Suprapubic skin (tissue), 4 donors: ENCODE measurements at regions not wholly inside any gene's neighbourhood (a gene's known extent, or its start where the extent isn't known, plus 50 kb on each side); places are given as distances from the start of the nearest gene placed in this dataset.
A peak's percentile ranks its signal among the peaks of the same experiment; 100 is the strongest.
"Not testable (repeated sequence)": the region's sequence is repeated elsewhere in the genome, so short reads cannot be mapped to it uniquely, and the experiment has no call there.

Experiments
- DNase-seq, 2 donors: peaks; one replicate each; pipeline ENCODE4 v3.0.0-alpha.2; 2019; ENCODE audit warnings: low spot score in 2 of 2
- H3K27ac ChIP-seq: fragments of 200-600 bp; sonication (generic); one replicate; pipeline ENCODE4 v1.5.1; 2019
- H3K27me3 ChIP-seq: fragments of 200-600 bp; sonication (generic); one replicate; pipeline ENCODE4 v1.5.1; 2019
- H3K36me3 ChIP-seq: fragments of 200-600 bp; sonication (generic); one replicate; pipeline ENCODE4 v1.5.1; 2019
- H3K4me1 ChIP-seq: fragments of 200-600 bp; sonication (generic); one replicate; pipeline ENCODE4 v1.5.1; 2019
- H3K4me3 ChIP-seq: fragments of 200-600 bp; sonication (generic); one replicate; pipeline ENCODE4 v1.5.1; 2019; ENCODE audit warnings: mild to moderate bottlenecking
- H3K9me3 ChIP-seq: fragments of 200-600 bp; sonication (generic); one replicate; pipeline ENCODE4 v1.5.1; 2019
- CTCF ChIP-seq, 2 donors: fragments of 200-600 bp in 1 of 2; fragments of 450-650 bp in 1 of 2; sonication (generic) in 1 of 2; IDR thresholded peaks; one replicate each; pipeline ENCODE4 v1.5.1; 2016 to 2019; ENCODE audit warnings: antibody characterized with exemption in 2 of 2, mild to moderate bottlenecking in 1 of 2, moderate library complexity in 1 of 2
- EP300 ChIP-seq: sonication (generic); formaldehyde crosslinking; IDR thresholded peaks from one replicate; pipeline ENCODE4 v1.6.1; 2017; ENCODE audit warnings: antibody characterized with exemption
- POLR2A ChIP-seq, 2 donors: fragments of 450-650 bp; IDR thresholded peaks; one replicate each; pipeline ENCODE4 v1.6.1; 2017; ENCODE audit warnings: antibody characterized with exemption in 2 of 2, mild to moderate bottlenecking in 2 of 2, moderate library complexity in 2 of 2
- POLR2AphosphoS5 ChIP-seq, 3 donors: sonication (generic); formaldehyde crosslinking; IDR thresholded peaks; one replicate each; pipeline ENCODE4 v1.6.1; 2017; ENCODE audit warnings: antibody characterized with exemption in 3 of 3
- WGBS: methylation state at CpG from one replicate; pipeline ENCODE4 v1.1.5; 2018; 5-methylcytosine and 5-hydroxymethylcytosine counted together

GRCh38 chr5:172523146-172523745 lies 68.9 kb upstream of the SH3PXD2B start:
- peak in 1 of 2 donors; percentile 67 for DNase-seq
- Histone ChIP-seq H3K9me3 (peaks cover 8% of the 10 kb centered on the region), H3K4me3 (no peak overlapping the region), H3K4me1 (no peaks in the 10 kb centered on the region), H3K36me3 (no peaks in the 10 kb centered on the region), H3K27me3 (no peaks in the 10 kb centered on the region), H3K27ac (no peak overlapping the region)
- TF ChIP-seq POLR2A (IDR thresholded peaks at IDR 0.05) (no peak), EP300 (no peak)
- 84% methylated on average over 6 of the region's 6 CpGs for WGBS

GRCh38 chr5:172521338-172521932 lies 67.1 kb upstream of the SH3PXD2B start:
- TF ChIP-seq CTCF (IDR thresholded peaks at IDR 0.05): no peak
- no peak for TF ChIP-seq POLR2AphosphoS5 (IDR thresholded peaks at IDR 0.05)
- TF ChIP-seq EP300: no peak
- TF ChIP-seq POLR2A (IDR thresholded peaks at IDR 0.05): no peak
- no peaks in the 10 kb centered on the region for H3K27me3 ChIP-seq
- peaks cover 8% of the 10 kb centered on the region for H3K9me3 ChIP-seq
- H3K4me3 ChIP-seq: no peak overlapping the region
- no peak for DNase-seq
- H3K36me3 ChIP-seq: no peaks in the 10 kb centered on the region
- 83% methylated on average over 3 of the region's 3 CpGs for WGBS
- no peak overlapping the region for H3K27ac ChIP-seq
- H3K4me1 ChIP-seq: no peaks in the 10 kb centered on the region

GRCh38 chr5:172511952-172512351 lies 57.6 kb upstream of the SH3PXD2B start:
- TF ChIP-seq POLR2AphosphoS5 (IDR thresholded peaks at IDR 0.05) (no peak), EP300 (no peak), CTCF (IDR thresholded peaks at IDR 0.05) (no peak), POLR2A (IDR thresholded peaks at IDR 0.05) (no peak)
- Histone ChIP-seq H3K27me3 (no peaks in the 10 kb centered on the region), H3K36me3 (no peaks in the 10 kb centered on the region), H3K4me3 (no peak overlapping the region), H3K4me1 (no peaks in the 10 kb centered on the region), H3K9me3 (peaks cover 6% of the 10 kb centered on the region), H3K27ac (no peak overlapping the region)
- DNase-seq: no peak

- Histone ChIP-seq H3K4me3 (no peak overlapping the region), H3K27me3 (no peaks in the 10 kb centered on the region), H3K9me3 (peaks cover 6% of the 10 kb centered on the region), H3K4me1 (peaks cover 6% of the 10 kb centered on the region), H3K36me3 (no peaks in the 10 kb centered on the region), H3K27ac (peak overlapping the region; percentile 20)
- TF ChIP-seq POLR2AphosphoS5 (IDR thresholded peaks at IDR 0.05) (no peak), EP300 (no peak), POLR2A (IDR thresholded peaks at IDR 0.05) (no peak), CTCF (IDR thresholded peaks at IDR 0.05) (no peak)
- peak; percentile 42 to 59 for DNase-seq
- WGBS: 67% methylated on average over 8 of the region's 8 CpGs
Measured at GRCh38 chr5:172509405-172509781, 55.1 kb upstream of the SH3PXD2B start.

- H3K27ac ChIP-seq: peak overlapping the region; percentile 20
Measured at GRCh38 chr5:172508471-172509404, 54.4 kb upstream of the SH3PXD2B start.

GRCh38 chr5:172507485-172507884 lies 53.2 kb upstream of the SH3PXD2B start:
- H3K27ac ChIP-seq, H3K4me3 ChIP-seq, H3K9me3 ChIP-seq, H3K27me3 ChIP-seq, H3K36me3 ChIP-seq: not testable (repeated sequence)
- H3K4me1 ChIP-seq: peaks cover 15% of the 10 kb centered on the region
- peak; percentile 14 to 41 for DNase-seq
- WGBS: 85% methylated on average over 8 of the region's 8 CpGs

More at GRCh38 chr5:172508471-172509404, 54.4 kb upstream of the SH3PXD2B start:
- H3K4me3 ChIP-seq: no peak overlapping the region
- H3K36me3 ChIP-seq: no peaks in the 10 kb centered on the region
- DNase-seq: peak; percentile 24 to 34
- 90% methylated on average over 8 of the region's 12 CpGs for WGBS
- peaks cover 13% of the 10 kb centered on the region for H3K4me1 ChIP-seq
- TF ChIP-seq EP300 (no peak), POLR2A (IDR thresholded peaks at IDR 0.05) (no peak), CTCF (IDR thresholded peaks at IDR 0.05) (no peak), POLR2AphosphoS5 (IDR thresholded peaks at IDR 0.05) (no peak)
- peaks cover 6% of the 10 kb centered on the region for H3K9me3 ChIP-seq
- H3K27me3 ChIP-seq: no peaks in the 10 kb centered on the region
